Type B pancreatic cell (in vitro differentiated cells): ENCODE measurements at regions not wholly inside any gene's neighbourhood (a gene's known extent, or its start where the extent isn't known, plus 50 kb on each side); places are given as distances from the start of the nearest gene placed in this dataset.

ENCODE experiments used
- DNase-seq: peaks from one replicate; pipeline ENCODE4 v3.0.0; 2021; ENCODE audit warnings: mixed read lengths; ENCODE audit not compliant: unreplicated experiment; ENCODE audit errors: extremely low spot score
- H3K27ac Mint-ChIP-seq: 2 replicates; pipeline ENCODE4 v1.8.0; 2021; ENCODE audit warnings: mild to moderate bottlenecking, mixed read lengths
- H3K27me3 Mint-ChIP-seq: 2 replicates; pipeline ENCODE4 v1.8.0; 2021; ENCODE audit warnings: mixed read lengths
- H3K36me3 Mint-ChIP-seq: 2 replicates; pipeline ENCODE4 v1.8.0; 2021; ENCODE audit warnings: mixed read lengths
- H3K4me1 Mint-ChIP-seq: one replicate; pipeline ENCODE4 v1.8.0; 2021; ENCODE audit warnings: mixed read lengths; ENCODE audit not compliant: unreplicated experiment
- H3K4me3 Mint-ChIP-seq: 2 replicates; pipeline ENCODE4 v1.8.0; 2021; ENCODE audit warnings: mild to moderate bottlenecking, mixed read lengths
- H3K9me3 Mint-ChIP-seq: 2 replicates; pipeline ENCODE4 v1.8.0; 2021; ENCODE audit warnings: mixed read lengths
- CTCF ChIP-seq: fragments of 200-600 bp; sonication (generic); conservative IDR thresholded peaks from 2 replicates; pipeline ENCODE4 v1.5.0; 2021; ENCODE audit warnings: antibody characterized with exemption, mild to moderate bottlenecking

GRCh38 chr5:28710360-28710759 lies 1672.0 kb upstream of the CDH9 start:
- Mint-ChIP-seq H3K4me1 (no peaks in the 10 kb centered on the region), H3K27me3 (no peaks in the 10 kb centered on the region), H3K27ac (no peak overlapping the region), H3K4me3 (no peak overlapping the region), H3K36me3 (no peaks in the 10 kb centered on the region), H3K9me3 (no peaks in the 10 kb centered on the region)
- DNase-seq = no peak
- peak; percentile 65 for TF ChIP-seq CTCF

GRCh38 chr5:28708472-28708871 lies 1670.1 kb upstream of the CDH9 start:
- Mint-ChIP-seq H3K4me1 (no peaks in the 10 kb centered on the region), H3K27ac (no peak overlapping the region), H3K36me3 (no peaks in the 10 kb centered on the region)

GRCh38 chr5:28707706-28708105 lies 1669.3 kb upstream of the CDH9 start:
- no peak for TF ChIP-seq CTCF
- Mint-ChIP-seq H3K27ac (no peak overlapping the region), H3K36me3 (no peaks in the 10 kb centered on the region), H3K4me3 (no peak overlapping the region), H3K4me1 (no peaks in the 10 kb centered on the region), H3K27me3 (no peaks in the 10 kb centered on the region), H3K9me3 (no peaks in the 10 kb centered on the region)
- no peak for DNase-seq

More at GRCh38 chr5:28708472-28708871, 1670.1 kb upstream of the CDH9 start:
- TF ChIP-seq CTCF = no peak
- no peaks in the 10 kb centered on the region for H3K9me3 Mint-ChIP-seq
- no peak for DNase-seq
- no peaks in the 10 kb centered on the region for H3K27me3 Mint-ChIP-seq
- H3K4me3 Mint-ChIP-seq = no peak overlapping the region

- H3K9me3 Mint-ChIP-seq = peaks cover 4% of the 10 kb centered on the region
- no peak overlapping the region for H3K4me3 Mint-ChIP-seq
- TF ChIP-seq CTCF = no peak
- peak overlapping the region; percentile 28 for H3K27ac Mint-ChIP-seq
- H3K36me3 Mint-ChIP-seq = no peaks in the 10 kb centered on the region
- DNase-seq = no peak
- no peaks in the 10 kb centered on the region for H3K27me3 Mint-ChIP-seq
- no peaks in the 10 kb centered on the region for H3K4me1 Mint-ChIP-seq
Observed at GRCh38 chr5:28703651-28704260, 1665.4 kb upstream of the CDH9 start.

- no peak overlapping the region for H3K4me3 Mint-ChIP-seq
- H3K27ac Mint-ChIP-seq = no peak overlapping the region
Observed at GRCh38 chr5:28691526-28691925, 1653.1 kb upstream of the CDH9 start.

More at GRCh38 chr5:28691526-28691925, 1653.1 kb upstream of the CDH9 start:
- no peak for TF ChIP-seq CTCF
- Mint-ChIP-seq H3K4me1 (no peaks in the 10 kb centered on the region), H3K9me3 (no peaks in the 10 kb centered on the region), H3K27me3 (no peaks in the 10 kb centered on the region), H3K36me3 (no peaks in the 10 kb centered on the region)
- DNase-seq = no peak
